ENCODE measurements at regions not wholly inside any gene's neighbourhood (a gene's known extent, or its start where the extent isn't known, plus 50 kb on each side); places are given as distances from the start of the nearest gene placed in this dataset.

- H3K4me2 ChIP-seq (replicated peaks; ENCODE audit: extremely low read depth, low read length, poor library complexity, severe bottlenecking), result no peak overlapping the region
- Mint-ChIP-seq H3K9me3 (peaks cover 0 to 8% (median 2%) of the 10 kb centered on the region in 7 donors), H3K27me3 (ENCODE audit: low read depth in 3 of 3) (no peaks in the 10 kb centered on the region), H3K4me1 (no peaks in the 10 kb centered on the region), H3K4me3 (no peak overlapping the region), H3K27ac (peak overlapping the region in 2 of 7 donors; percentile 32 to 67), H3K36me3 (no peaks in the 10 kb centered on the region)
- intact Hi-C loops (cut with micrococcal nuclease), result loop anchor here in 1 of 2 donors (10.0 kb wide), 1 partner anchor 1464 kb away; no protein-coding TSS in a partner anchor
- H3K27me3 ChIP-seq (ENCODE audit: control insufficient read depth in 2 of 2, insufficient read depth in 2 of 2, low read length in 2 of 2), result no peaks in the 10 kb centered on the region
- no peak for DNase-seq
- 92% methylated on average over 1 of the region's 3 CpGs for WGBS (ENCODE audit: insufficient coverage)
- H3K4me3 ChIP-seq (replicated peaks in 1 of 3; ENCODE audit: low read depth in 2 of 3, low read length in 3 of 3), result no peak overlapping the region
- peaks cover 0 to 3% of the 10 kb centered on the region in 2 donors for H3K9me3 ChIP-seq (replicated peaks in 1 of 2; ENCODE audit: control insufficient read depth in 1 of 2, insufficient read depth in 1 of 2, low read length in 2 of 2)
- no peaks in the 10 kb centered on the region for H4K20me1 ChIP-seq (ENCODE audit: insufficient read depth, low read length)
- H3K9ac ChIP-seq (ENCODE audit: insufficient read depth, low read length, poor library complexity, severe bottlenecking), result no peak overlapping the region
- no peak for TF ChIP-seq CTCF (IDR thresholded peaks at IDR 0.05)
- H3K36me3 ChIP-seq (replicated peaks in 1 of 2; ENCODE audit: control insufficient read depth in 1 of 2, insufficient read depth in 2 of 2, low read length in 2 of 2), result no peaks in the 10 kb centered on the region
- H3K79me2 ChIP-seq (ENCODE audit: insufficient read depth, low read length), result no peaks in the 10 kb centered on the region
- H2AFZ ChIP-seq (ENCODE audit: insufficient read depth, low read depth, low read length, poor library complexity, severe bottlenecking), result no peak overlapping the region
- H3K4me1 ChIP-seq (ENCODE audit: control insufficient read depth in 1 of 2, insufficient read depth in 2 of 2, low read length in 2 of 2), result no peaks in the 10 kb centered on the region
- H3K27ac ChIP-seq (ENCODE audit: low read depth in 1 of 2, low read length in 2 of 2), result no peak overlapping the region
Observed at GRCh38 chr13:73751290-73751689, 382.9 kb downstream of the KLF12 start.

- no peak overlapping the region for H3K27ac Mint-ChIP-seq
- H3K9me3 ChIP-seq (replicated peaks in 1 of 2; ENCODE audit: control insufficient read depth in 1 of 2, insufficient read depth in 1 of 2, low read length in 2 of 2), result peaks cover 0 to 3% of the 10 kb centered on the region in 2 donors
- H3K4me3 Mint-ChIP-seq, result no peak overlapping the region
- no peak overlapping the region for H3K9ac ChIP-seq (ENCODE audit: insufficient read depth, low read length, poor library complexity, severe bottlenecking)
- no peak for TF ChIP-seq CTCF (IDR thresholded peaks at IDR 0.05)
- WGBS (ENCODE audit: insufficient coverage), result no CpG with 5 or more reads among the region's 1 CpG
- H3K27ac ChIP-seq (ENCODE audit: low read depth in 1 of 2, low read length in 2 of 2), result no peak overlapping the region
- H3K4me1 Mint-ChIP-seq, result no peaks in the 10 kb centered on the region
- peaks cover 0 to 8% (median 2%) of the 10 kb centered on the region in 7 donors for H3K9me3 Mint-ChIP-seq
- no peaks in the 10 kb centered on the region for H3K27me3 Mint-ChIP-seq (ENCODE audit: low read depth in 3 of 3)
- H4K20me1 ChIP-seq (ENCODE audit: insufficient read depth, low read length), result no peaks in the 10 kb centered on the region
- H3K79me2 ChIP-seq (ENCODE audit: insufficient read depth, low read length), result no peaks in the 10 kb centered on the region
- H3K36me3 Mint-ChIP-seq, result no peaks in the 10 kb centered on the region
- H3K4me3 ChIP-seq (replicated peaks in 1 of 3; ENCODE audit: low read depth in 2 of 3, low read length in 3 of 3), result no peak overlapping the region
- no peaks in the 10 kb centered on the region for H3K4me1 ChIP-seq (ENCODE audit: control insufficient read depth in 1 of 2, insufficient read depth in 2 of 2, low read length in 2 of 2)
- intact Hi-C loops (cut with micrococcal nuclease), result no loop called here
- H2AFZ ChIP-seq (ENCODE audit: insufficient read depth, low read depth, low read length, poor library complexity, severe bottlenecking), result no peak overlapping the region
- DNase-seq, result no peak
- no peaks in the 10 kb centered on the region for H3K27me3 ChIP-seq (ENCODE audit: control insufficient read depth in 2 of 2, insufficient read depth in 2 of 2, low read length in 2 of 2)
- no peak overlapping the region for H3K4me2 ChIP-seq (replicated peaks; ENCODE audit: extremely low read depth, low read length, poor library complexity, severe bottlenecking)
- H3K36me3 ChIP-seq (replicated peaks in 1 of 2; ENCODE audit: control insufficient read depth in 1 of 2, insufficient read depth in 2 of 2, low read length in 2 of 2), result no peaks in the 10 kb centered on the region
Observed at GRCh38 chr13:73748404-73748803, 385.8 kb downstream of the KLF12 start.

Data from CD14-positive monocyte (primary cell).